Mesenchymal stem cell (in vitro differentiated cells and primary cell): ENCODE measurements at regions not wholly inside any gene's neighbourhood (a gene's known extent, or its start where the extent isn't known, plus 50 kb on each side); places are given as distances from the start of the nearest gene placed in this dataset.

Source experiments
- DNase-seq: peaks from one replicate; pipeline ENCODE4 v3.0.0-alpha.2; 2013
- H2AFZ ChIP-seq: one replicate; pipeline ENCODE4 v1.6.1; 2013; ENCODE audit warnings: low read depth, mild to moderate bottlenecking, control low read depth, inconsistent platforms, low read length, moderate library complexity
- H2AK5ac ChIP-seq: 2 replicates; pipeline ENCODE4 v1.6.1; 2013; ENCODE audit warnings: low read length, moderate library complexity, mild to moderate bottlenecking, inconsistent platforms; ENCODE audit not compliant: severe bottlenecking
- H2BK120ac ChIP-seq: one replicate; pipeline ENCODE4 v1.6.1; 2013; ENCODE audit warnings: low read depth, mild to moderate bottlenecking, inconsistent platforms, low read length, moderate library complexity
- H2BK12ac ChIP-seq, 2 experiments: one replicate each; pipeline ENCODE4 v1.6.1; 2013; ENCODE audit warnings: inconsistent platforms in 2 of 2, low read length in 2 of 2, mild to moderate bottlenecking in 2 of 2, moderate library complexity in 2 of 2, control low read depth in 1 of 2
- H2BK15ac ChIP-seq: one replicate; pipeline ENCODE4 v1.6.1; 2013; ENCODE audit warnings: mild to moderate bottlenecking, low read depth, inconsistent platforms; ENCODE audit not compliant: poor library complexity, severe bottlenecking
- H2BK5ac ChIP-seq: 2 replicates; pipeline ENCODE4 v1.6.1; 2013; ENCODE audit warnings: low read depth, mild to moderate bottlenecking, low read length, control low read depth, inconsistent platforms; ENCODE audit not compliant: poor library complexity, severe bottlenecking
- H3K14ac ChIP-seq, 2 experiments: one replicate each; pipeline ENCODE4 v1.6.1; 2013; ENCODE audit warnings: inconsistent platforms in 2 of 2, low read length in 2 of 2, control low read depth in 1 of 2, mild to moderate bottlenecking in 1 of 2, moderate library complexity in 1 of 2
- H3K18ac ChIP-seq, 2 experiments: one replicate each; pipeline ENCODE4 v1.6.1; 2013; ENCODE audit warnings: inconsistent platforms in 2 of 2, low read length in 2 of 2, control low read depth in 1 of 2, low read depth in 1 of 2, mild to moderate bottlenecking in 1 of 2
- H3K23ac ChIP-seq, 2 experiments: one replicate each; pipeline ENCODE4 v1.6.1; 2013; ENCODE audit warnings: inconsistent platforms in 2 of 2, low read length in 2 of 2, mild to moderate bottlenecking in 2 of 2, moderate library complexity in 2 of 2, control low read depth in 1 of 2
- H3K27ac ChIP-seq: 2 replicates; pipeline ENCODE4 v1.5.1; 2013; ENCODE audit warnings: mild to moderate bottlenecking, moderate library complexity, low read length, control low read depth, inconsistent platforms; ENCODE audit not compliant: poor library complexity, severe bottlenecking
- H3K27me3 ChIP-seq, 2 experiments: 2 replicates each; pipeline versions ENCODE4 v1.6.1 to v1.7.0; 2013; ENCODE audit warnings: low read length in 2 of 2, mild to moderate bottlenecking in 2 of 2, moderate library complexity in 2 of 2, control low read depth in 1 of 2, inconsistent platforms in 1 of 2; ENCODE audit not compliant: control insufficient read depth in 1 of 2, insufficient read depth in 1 of 2
- H3K36me3 ChIP-seq, 2 experiments: 2 replicates each; pipeline versions ENCODE4 v1.6.1 to v1.7.0; 2013; ENCODE audit warnings: low read length in 2 of 2, control low read depth in 1 of 2, inconsistent platforms in 1 of 2, low read depth in 1 of 2, mild to moderate bottlenecking in 1 of 2; ENCODE audit not compliant: insufficient read depth in 2 of 2, control insufficient read depth in 1 of 2
- H3K4ac ChIP-seq, 2 experiments: one replicate each; pipeline ENCODE4 v1.6.1; 2013; ENCODE audit warnings: inconsistent platforms in 2 of 2, low read length in 2 of 2, mild to moderate bottlenecking in 2 of 2, moderate library complexity in 2 of 2, control low read depth in 1 of 2, low read depth in 1 of 2
- H3K4me1 ChIP-seq: 2 replicates; pipeline ENCODE4 v1.6.1; 2013; ENCODE audit warnings: low read depth, low read length, control low read depth; ENCODE audit not compliant: control insufficient read depth, insufficient read depth
- H3K4me2 ChIP-seq: 2 replicates; pipeline ENCODE4 v1.6.1; 2013; ENCODE audit warnings: low read length, mild to moderate bottlenecking, inconsistent platforms; ENCODE audit not compliant: poor library complexity, severe bottlenecking
- H3K4me3 ChIP-seq, 2 experiments: 2 replicates each; pipeline versions ENCODE4 v1.5.1 to v1.7.0; 2013; ENCODE audit warnings: low read length in 2 of 2, mild to moderate bottlenecking in 2 of 2, control low read depth in 1 of 2, low read depth in 1 of 2; ENCODE audit not compliant: insufficient read depth in 1 of 2
- H3K79me1 ChIP-seq: replicated peaks from 2 replicates; pipeline ENCODE4 v1.6.1; 2013; ENCODE audit warnings: mild to moderate bottlenecking, control low read depth, low read length, inconsistent platforms; ENCODE audit not compliant: poor library complexity, severe bottlenecking
- H3K9ac ChIP-seq: 2 replicates; pipeline ENCODE4 v1.7.0; 2013; ENCODE audit warnings: mild to moderate bottlenecking, low read length, moderate library complexity
- H3K9me3 ChIP-seq: 2 replicates; pipeline ENCODE4 v1.7.0; 2013; ENCODE audit warnings: mild to moderate bottlenecking, low read length; ENCODE audit not compliant: control insufficient read depth
- H4K8ac ChIP-seq: one replicate; pipeline ENCODE4 v1.6.1; 2013; ENCODE audit warnings: inconsistent platforms, mild to moderate bottlenecking, low read length, moderate library complexity
- H4K91ac ChIP-seq: one replicate; pipeline ENCODE4 v1.6.1; 2013; ENCODE audit warnings: mild to moderate bottlenecking, low read length, inconsistent platforms
- WGBS: methylation state at CpG from one replicate; pipeline ENCODE4 v1.1.7; 2013; ENCODE audit warnings: mixed read lengths; 5-methylcytosine and 5-hydroxymethylcytosine counted together

DNA sequence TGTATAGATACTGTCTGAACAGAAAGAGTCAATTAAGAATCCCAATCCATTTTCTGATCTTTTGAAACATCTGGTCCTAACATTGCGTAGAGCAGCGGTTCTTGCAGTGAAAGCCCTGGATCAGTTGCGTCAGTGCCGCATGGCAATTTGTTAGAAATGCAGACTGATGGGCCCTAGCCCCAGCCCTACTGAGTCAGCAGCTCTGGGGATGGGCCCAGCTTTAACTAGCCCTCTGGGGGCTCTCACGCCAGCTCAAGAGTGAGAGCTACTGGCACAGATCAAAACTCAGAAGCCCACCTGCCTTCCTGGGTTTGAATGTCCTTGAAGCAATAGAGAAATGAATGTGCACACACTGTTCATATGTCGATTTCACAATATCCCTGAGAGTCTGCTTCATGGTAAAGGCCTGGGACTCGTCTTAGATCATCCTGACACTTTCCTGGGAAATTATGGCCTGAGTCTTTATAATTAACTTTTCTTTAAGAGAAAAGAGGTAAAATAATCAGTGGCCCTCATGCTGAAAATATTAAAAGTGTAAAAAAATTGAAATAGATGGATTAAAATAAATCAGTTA lies 206.8 kb upstream of the TMTC4 start:
- Histone ChIP-seq H3K23ac (no peak overlapping the region), H3K4me2 (no peak overlapping the region), H2AFZ (no peak overlapping the region), H2AK5ac (no peak overlapping the region), H2BK15ac (no peak overlapping the region), H3K4me1 (no peaks in the 10 kb centered on the region), H4K91ac (no peak overlapping the region), H3K4me3 (no peak overlapping the region), H3K27ac (no peak overlapping the region), H3K14ac (no peak overlapping the region), H3K4ac (no peak overlapping the region), H4K8ac (no peak overlapping the region), H2BK12ac (no peak overlapping the region), H3K79me1 (no peaks in the 10 kb centered on the region), H3K9me3 (peaks cover 9% of the 10 kb centered on the region), H3K36me3 (no peaks in the 10 kb centered on the region), H2BK5ac (no peak overlapping the region), H3K9ac (no peak overlapping the region), H3K18ac (no peak overlapping the region), H2BK120ac (no peak overlapping the region), H3K27me3 (no peaks in the 10 kb centered on the region)
- WGBS: 80% methylated on average over 7 of the region's 7 CpGs
- DNase-seq: peak; percentile 62

DNA sequence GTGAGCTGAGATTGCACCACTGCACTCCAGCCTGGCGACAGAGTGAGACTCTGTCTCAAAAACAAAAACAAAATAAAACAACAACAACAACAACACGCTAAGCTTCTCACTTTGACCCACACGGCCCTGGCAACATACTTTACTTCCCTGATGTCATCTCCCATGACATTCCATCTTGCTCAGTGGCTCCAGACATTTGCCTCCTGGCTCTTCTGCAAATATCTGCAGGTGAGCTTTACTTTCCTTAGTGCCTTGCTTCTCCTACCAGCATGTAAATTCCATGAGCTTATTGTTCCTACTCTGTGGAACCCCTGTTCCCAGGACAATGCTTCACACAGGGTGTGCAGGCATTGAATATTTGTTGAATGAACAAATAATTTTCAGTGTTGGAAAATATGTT lies 205.6 kb upstream of the TMTC4 start:
- Histone ChIP-seq H3K79me1 (no peaks in the 10 kb centered on the region), H3K36me3 (no peaks in the 10 kb centered on the region), H3K14ac (no peak overlapping the region), H4K91ac (no peak overlapping the region), H2BK12ac (no peak overlapping the region), H2AK5ac (no peak overlapping the region), H2BK15ac (no peak overlapping the region), H2BK120ac (no peak overlapping the region), H4K8ac (no peak overlapping the region), H3K27me3 (no peaks in the 10 kb centered on the region), H2AFZ (no peak overlapping the region), H3K4me3 (no peak overlapping the region), H3K27ac (no peak overlapping the region), H3K9me3 (peaks cover 13% of the 10 kb centered on the region), H3K4me1 (no peaks in the 10 kb centered on the region), H2BK5ac (no peak overlapping the region), H3K9ac (no peak overlapping the region), H3K23ac (no peak overlapping the region), H3K18ac (no peak overlapping the region), H3K4me2 (no peak overlapping the region), H3K4ac (no peak overlapping the region)
- WGBS: 88% methylated on average over 3 of the region's 3 CpGs
- no peak for DNase-seq

DNA sequence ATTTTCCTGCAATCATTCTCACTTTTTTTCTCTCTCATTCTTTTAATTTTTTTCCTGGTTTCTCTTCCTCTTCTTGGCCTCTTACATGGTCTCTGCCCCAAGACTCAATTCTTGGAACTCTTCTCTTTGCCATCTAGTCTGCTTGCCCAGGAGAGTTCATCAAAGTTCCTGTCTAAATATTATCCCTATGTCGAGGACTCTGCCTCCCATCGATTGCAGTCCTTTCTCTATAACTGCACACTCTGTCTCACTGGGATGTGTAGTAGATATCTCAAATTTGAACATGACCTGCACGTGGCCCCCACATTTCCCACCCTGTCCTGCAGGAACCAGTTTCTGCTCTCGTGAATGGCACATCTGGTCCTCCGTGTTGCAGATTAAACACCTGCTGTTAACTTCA lies 204.7 kb upstream of the TMTC4 start:
- Histone ChIP-seq H2BK120ac (no peak overlapping the region), H2AFZ (no peak overlapping the region), H2BK15ac (no peak overlapping the region), H3K18ac (peak overlapping the region in 1 of 2 experiments; percentile 15), H4K91ac (no peak overlapping the region), H3K4me1 (no peaks in the 10 kb centered on the region), H3K4me3 (no peak overlapping the region), H3K27me3 (no peaks in the 10 kb centered on the region), H3K9me3 (peaks cover 13% of the 10 kb centered on the region), H3K4me2 (no peak overlapping the region), H3K79me1 (no peaks in the 10 kb centered on the region), H3K23ac (no peak overlapping the region), H3K27ac (no peak overlapping the region), H2BK12ac (peak overlapping the region in 1 of 2 experiments; percentile 44), H3K14ac (no peak overlapping the region), H2BK5ac (no peak overlapping the region), H3K36me3 (no peaks in the 10 kb centered on the region), H3K9ac (no peak overlapping the region), H4K8ac (no peak overlapping the region), H3K4ac (no peak overlapping the region), H2AK5ac (no peak overlapping the region)
- DNase-seq: no peak
- WGBS: 89% methylated on average over 5 of the region's 5 CpGs

DNA sequence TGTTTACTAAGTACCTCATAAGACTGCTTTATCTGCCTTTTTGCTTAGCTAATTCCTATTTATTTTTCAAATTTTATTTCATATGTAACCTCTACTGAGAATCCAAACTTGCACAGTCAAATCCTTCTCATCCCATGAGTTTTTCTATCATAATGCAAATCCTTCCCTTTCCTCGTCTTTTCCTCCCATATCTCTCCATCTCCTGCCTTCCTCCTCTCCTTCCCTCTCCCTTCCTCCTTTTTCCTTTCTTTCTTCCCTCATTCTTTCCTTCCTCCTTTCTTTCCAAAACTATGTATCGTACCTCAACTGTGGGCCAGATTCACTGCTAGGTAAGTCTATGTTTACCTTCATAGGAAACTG lies 201.4 kb upstream of the TMTC4 start:
- no peak overlapping the region for H2AFZ ChIP-seq
- no peak overlapping the region for H3K14ac ChIP-seq
- no peak for DNase-seq
- peak overlapping the region; percentile 67 for H3K9ac ChIP-seq
- H3K4ac ChIP-seq: no peak overlapping the region
- H3K4me3 ChIP-seq: peak overlapping the region in 1 of 2 experiments; percentile 14
- H2BK12ac ChIP-seq: no peak overlapping the region
- H3K4me1 ChIP-seq: no peaks in the 10 kb centered on the region
- H3K27ac ChIP-seq: peak overlapping the region; percentile 81
- H3K36me3 ChIP-seq: no peaks in the 10 kb centered on the region
- no peak overlapping the region for H4K91ac ChIP-seq
- H3K23ac ChIP-seq: no peak overlapping the region
- no peak overlapping the region for H2AK5ac ChIP-seq
- H3K18ac ChIP-seq: no peak overlapping the region
- no peak overlapping the region for H3K4me2 ChIP-seq
- H2BK120ac ChIP-seq: no peak overlapping the region
- WGBS: 72% methylated on average over 2 of the region's 2 CpGs
- no peak overlapping the region for H4K8ac ChIP-seq
- H3K27me3 ChIP-seq: no peaks in the 10 kb centered on the region
- H2BK5ac ChIP-seq: peak overlapping the region; percentile 48
- no peaks in the 10 kb centered on the region for H3K79me1 ChIP-seq
- H3K9me3 ChIP-seq: peaks cover 13% of the 10 kb centered on the region
- no peak overlapping the region for H2BK15ac ChIP-seq
